GM20000 (cell line): ENCODE measurements at regions not wholly inside any gene's neighbourhood (a gene's known extent, or its start where the extent isn't known, plus 50 kb on each side); places are given as distances from the start of the nearest gene placed in this dataset.
A peak's percentile ranks its signal among the peaks of the same experiment; 100 is the strongest.

ENCODE experiments used
- DNase-seq: peaks from one replicate; pipeline ENCODE4 v3.0.0; 2012; ENCODE audit warnings: low spot score
- CTCF ChIP-seq: IDR thresholded peaks from 2 replicates; pipeline ENCODE4 v1.5.1; 2012; ENCODE audit warnings: mild to moderate bottlenecking, control low read depth; ENCODE audit errors: extremely low read depth, missing control alignments

- no peak for TF ChIP-seq CTCF
- peak; percentile 31 for DNase-seq
Observed at GRCh38 chr15:97234851-97235610, 725.5 kb upstream of the ARRDC4 start.

- TF ChIP-seq CTCF = no peak
- DNase-seq = no peak
Observed at GRCh38 chr15:97235611-97235985, 724.9 kb upstream of the ARRDC4 start.

GRCh38 chr15:97236140-97236539 lies 724.4 kb upstream of the ARRDC4 start:
- no peak for DNase-seq
- no peak for TF ChIP-seq CTCF

- TF ChIP-seq CTCF = no peak
Observed at GRCh38 chr15:97237160-97237559, 723.3 kb upstream of the ARRDC4 start.

GRCh38 chr15:97248376-97248775 lies 712.1 kb upstream of the ARRDC4 start:
- no peak for DNase-seq
- no peak for TF ChIP-seq CTCF

More at GRCh38 chr15:97237160-97237559, 723.3 kb upstream of the ARRDC4 start:
- DNase-seq = no peak

GRCh38 chr15:97259943-97260342 lies 700.6 kb upstream of the ARRDC4 start:
- no peak for DNase-seq
- TF ChIP-seq CTCF = no peak

- no peak for DNase-seq
- no peak for TF ChIP-seq CTCF
Observed at GRCh38 chr15:97301166-97301565, 659.3 kb upstream of the ARRDC4 start.
